Suprapubic skin (tissue), 4 donors: ENCODE measurements at regions not wholly inside any gene's neighbourhood (a gene's known extent, or its start where the extent isn't known, plus 50 kb on each side); places are given as distances from the start of the nearest gene placed in this dataset.

Experiments used
- CTCF ChIP-seq, 2 donors: fragments of 200-600 bp in 1 of 2; fragments of 450-650 bp in 1 of 2; sonication (generic) in 1 of 2; IDR thresholded peaks; one replicate each; pipeline ENCODE4 v1.5.1; 2016 to 2019; ENCODE audit warnings: antibody characterized with exemption in 2 of 2, mild to moderate bottlenecking in 1 of 2, moderate library complexity in 1 of 2
- POLR2A ChIP-seq, 2 donors: fragments of 450-650 bp; IDR thresholded peaks; one replicate each; pipeline ENCODE4 v1.6.1; 2017; ENCODE audit warnings: antibody characterized with exemption in 2 of 2, mild to moderate bottlenecking in 2 of 2, moderate library complexity in 2 of 2
- POLR2AphosphoS5 ChIP-seq, 3 donors: sonication (generic); formaldehyde crosslinking; IDR thresholded peaks; one replicate each; pipeline ENCODE4 v1.6.1; 2017; ENCODE audit warnings: antibody characterized with exemption in 3 of 3

- no peak for TF ChIP-seq POLR2AphosphoS5 (IDR thresholded peaks at IDR 0.05)
- no peak for TF ChIP-seq CTCF (IDR thresholded peaks at IDR 0.05)
- TF ChIP-seq POLR2A (IDR thresholded peaks at IDR 0.05): no peak
Observed at GRCh38 chr15:37518436-37518835, 416.0 kb upstream of the TMCO5A start.
